SIG-M5 (cell line): ENCODE measurements at regions not wholly inside any gene's neighbourhood (a gene's known extent, or its start where the extent isn't known, plus 50 kb on each side); places are given as distances from the start of the nearest gene placed in this dataset.
"Not testable (repeated sequence)": the region's sequence is repeated elsewhere in the genome, so short reads cannot be mapped to it uniquely, and the experiment has no call there.

Source experiments
- DNase-seq: peaks from one replicate; lab custom pipeline; 2025; lab: John Stamatoyannopoulos, UW

- DNase-seq, result no peak
These were observed 864.7 kb downstream of the SLC6A15 start for GRCh38 chr12:84047881-84048280.

GRCh38 chr12:84046859-84047258 is 865.7 kb downstream of the SLC6A15 start:
- DNase-seq, result no peak

- no peak for DNase-seq
These were observed 869.2 kb downstream of the SLC6A15 start for GRCh38 chr12:84043355-84043754.

- DNase-seq, result no peak
These were observed 874.4 kb downstream of the SLC6A15 start for GRCh38 chr12:84038242-84038641.

GRCh38 chr12:84036912-84037311 is 875.7 kb downstream of the SLC6A15 start:
- DNase-seq, result no peak

GRCh38 chr12:84035766-84036165 is 876.8 kb downstream of the SLC6A15 start:
- DNase-seq, result no peak

GRCh38 chr12:84034871-84035270 is 877.7 kb downstream of the SLC6A15 start:
- DNase-seq, result no peak

GRCh38 chr12:84033162-84033561 is 879.4 kb downstream of the SLC6A15 start:
- no peak for DNase-seq

- not testable (repeated sequence) for DNase-seq
These were observed 893.9 kb downstream of the SLC6A15 start for GRCh38 chr12:84018556-84019179.

GRCh38 chr12:84016956-84017355 is 895.6 kb downstream of the SLC6A15 start:
- DNase-seq, result no peak

- no peak for DNase-seq
These were observed 915.2 kb downstream of the SLC6A15 start for GRCh38 chr12:83997423-83997822.

- no peak for DNase-seq
These were observed 915.9 kb downstream of the SLC6A15 start for GRCh38 chr12:83996671-83997070.

- DNase-seq, result no peak
These were observed 927.5 kb downstream of the SLC6A15 start for GRCh38 chr12:83985084-83985483.

- no peak for DNase-seq
These were observed 932.2 kb downstream of the SLC6A15 start for GRCh38 chr12:83980398-83980797.

GRCh38 chr12:83979785-83980184 is 932.8 kb downstream of the SLC6A15 start:
- DNase-seq, result no peak

- no peak for DNase-seq
These were observed 940.8 kb downstream of the SLC6A15 start for GRCh38 chr12:83971781-83972180.

GRCh38 chr12:83960767-83961166 is 951.8 kb downstream of the SLC6A15 start:
- DNase-seq, result no peak

GRCh38 chr12:83958997-83959396 is 953.6 kb downstream of the SLC6A15 start:
- DNase-seq, result no peak

- DNase-seq, result no peak
These were observed 957.5 kb downstream of the SLC6A15 start for GRCh38 chr12:83954956-83955601.

- DNase-seq, result no peak
These were observed 958.4 kb downstream of the SLC6A15 start for GRCh38 chr12:83954071-83954789.

GRCh38 chr12:83945871-83946270 is 966.7 kb downstream of the SLC6A15 start:
- DNase-seq, result no peak

- DNase-seq, result no peak
These were observed 972.9 kb downstream of the SLC6A15 start for GRCh38 chr12:83939718-83940117.

GRCh38 chr12:83933615-83934014 is 979.0 kb downstream of the SLC6A15 start:
- no peak for DNase-seq
